Body of pancreas (tissue), 4 donors: ENCODE measurements at regions not wholly inside any gene's neighbourhood (a gene's known extent, or its start where the extent isn't known, plus 50 kb on each side); places are given as distances from the start of the nearest gene placed in this dataset.

Experiments used
- CTCF ChIP-seq, 7 experiments: fragments of 450-650 bp in 4 of 7; fragments of 200-600 bp in 3 of 7; sonication (generic) in 3 of 7; IDR thresholded peaks; one replicate each; pipeline ENCODE4 v1.5.1; 2016 to 2019; ENCODE audit warnings: antibody characterized with exemption in 7 of 7
- POLR2A ChIP-seq, 3 donors: fragments of 450-650 bp; IDR thresholded peaks; one replicate each; pipeline ENCODE4 v1.6.1; 2016; ENCODE audit warnings: antibody characterized with exemption in 3 of 3, mild to moderate bottlenecking in 2 of 3

GRCh38 chr5:51995773-51996306 is 612.6 kb downstream of the ISL1 start:
- TF ChIP-seq CTCF (IDR thresholded peaks at IDR 0.05) (no peak), POLR2A (IDR thresholded peaks at IDR 0.05) (no peak)
